GM23338 (cell line): ENCODE measurements at regions not wholly inside any gene's neighbourhood (a gene's known extent, or its start where the extent isn't known, plus 50 kb on each side); places are given as distances from the start of the nearest gene placed in this dataset.

Source experiments
- CREB1 ChIP-seq: fragments of 250-450 bp; sonication (Bioruptor Pico); IDR thresholded peaks from 2 replicates; pipeline ENCODE4 v1.5.0; 2020; ENCODE audit warnings: low read depth, mild to moderate bottlenecking, moderate library complexity
- ETS1 ChIP-seq: IDR thresholded peaks from 2 replicates; pipeline ENCODE4 v1.6.1; 2016; ENCODE audit warnings: antibody characterized with exemption
- EZH2 ChIP-seq: fragments of 200-600 bp; sonication (generic); IDR thresholded peaks from one replicate; pipeline ENCODE4 v1.8.0; 2017; ENCODE audit warnings: antibody characterized with exemption, mild to moderate bottlenecking, low read depth; ENCODE audit not compliant: unreplicated experiment
- EZH2phosphoT487 ChIP-seq: fragments of 200-600 bp; sonication (generic); IDR thresholded peaks from one replicate; pipeline ENCODE4 v1.8.1; 2018; ENCODE audit warnings: antibody characterized with exemption; ENCODE audit not compliant: unreplicated experiment
- JUNB ChIP-seq: IDR thresholded peaks from one replicate; pipeline ENCODE4 v1.6.1; 2016; ENCODE audit warnings: antibody characterized with exemption; ENCODE audit not compliant: unreplicated experiment
- POLR2AphosphoS5 ChIP-seq: IDR thresholded peaks from 2 replicates; pipeline ENCODE4 v1.6.1; 2016; ENCODE audit warnings: antibody characterized with exemption, low read depth
- ZNF114 ChIP-seq: fragments of 250-450 bp; sonication (Bioruptor Pico); IDR thresholded peaks from 2 replicates; pipeline ENCODE4 v1.5.0; 2020; ENCODE audit warnings: mild to moderate bottlenecking, moderate library complexity
- ZNF331 ChIP-seq: fragments of 250-450 bp; sonication (Bioruptor Pico); IDR thresholded peaks from 2 replicates; pipeline ENCODE4 v1.5.0; 2020; ENCODE audit warnings: low read depth, mild to moderate bottlenecking, moderate library complexity
- TF ChIP-seq, protein P1 (sequence below), 2 experiments: fragments of 200-600 bp in 1 of 2; sonication (generic) in 1 of 2; conservative IDR thresholded peaks; 2 replicates each; pipeline versions ENCODE4 v1.5.1 to v1.6.1; 2016 to 2017; ENCODE audit warnings: antibody characterized with exemption in 2 of 2, low read depth in 2 of 2, mild to moderate bottlenecking in 2 of 2, moderate library complexity in 1 of 2
- TF ChIP-seq, protein P2 (sequence below): IDR thresholded peaks from one replicate; pipeline ENCODE4 v1.6.1; 2018; ENCODE audit warnings: antibody characterized with exemption; ENCODE audit not compliant: unreplicated experiment

- TF ChIP-seq, protein P1, sequence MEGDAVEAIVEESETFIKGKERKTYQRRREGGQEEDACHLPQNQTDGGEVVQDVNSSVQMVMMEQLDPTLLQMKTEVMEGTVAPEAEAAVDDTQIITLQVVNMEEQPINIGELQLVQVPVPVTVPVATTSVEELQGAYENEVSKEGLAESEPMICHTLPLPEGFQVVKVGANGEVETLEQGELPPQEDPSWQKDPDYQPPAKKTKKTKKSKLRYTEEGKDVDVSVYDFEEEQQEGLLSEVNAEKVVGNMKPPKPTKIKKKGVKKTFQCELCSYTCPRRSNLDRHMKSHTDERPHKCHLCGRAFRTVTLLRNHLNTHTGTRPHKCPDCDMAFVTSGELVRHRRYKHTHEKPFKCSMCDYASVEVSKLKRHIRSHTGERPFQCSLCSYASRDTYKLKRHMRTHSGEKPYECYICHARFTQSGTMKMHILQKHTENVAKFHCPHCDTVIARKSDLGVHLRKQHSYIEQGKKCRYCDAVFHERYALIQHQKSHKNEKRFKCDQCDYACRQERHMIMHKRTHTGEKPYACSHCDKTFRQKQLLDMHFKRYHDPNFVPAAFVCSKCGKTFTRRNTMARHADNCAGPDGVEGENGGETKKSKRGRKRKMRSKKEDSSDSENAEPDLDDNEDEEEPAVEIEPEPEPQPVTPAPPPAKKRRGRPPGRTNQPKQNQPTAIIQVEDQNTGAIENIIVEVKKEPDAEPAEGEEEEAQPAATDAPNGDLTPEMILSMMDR (conservative IDR thresholded peaks at IDR 0.05; ENCODE audit: low read depth in 2 of 2) = no peak
- TF ChIP-seq JUNB = no peak
- TF ChIP-seq POLR2AphosphoS5 = no peak
- TF ChIP-seq EZH2 = no peak
- TF ChIP-seq, protein P2, sequence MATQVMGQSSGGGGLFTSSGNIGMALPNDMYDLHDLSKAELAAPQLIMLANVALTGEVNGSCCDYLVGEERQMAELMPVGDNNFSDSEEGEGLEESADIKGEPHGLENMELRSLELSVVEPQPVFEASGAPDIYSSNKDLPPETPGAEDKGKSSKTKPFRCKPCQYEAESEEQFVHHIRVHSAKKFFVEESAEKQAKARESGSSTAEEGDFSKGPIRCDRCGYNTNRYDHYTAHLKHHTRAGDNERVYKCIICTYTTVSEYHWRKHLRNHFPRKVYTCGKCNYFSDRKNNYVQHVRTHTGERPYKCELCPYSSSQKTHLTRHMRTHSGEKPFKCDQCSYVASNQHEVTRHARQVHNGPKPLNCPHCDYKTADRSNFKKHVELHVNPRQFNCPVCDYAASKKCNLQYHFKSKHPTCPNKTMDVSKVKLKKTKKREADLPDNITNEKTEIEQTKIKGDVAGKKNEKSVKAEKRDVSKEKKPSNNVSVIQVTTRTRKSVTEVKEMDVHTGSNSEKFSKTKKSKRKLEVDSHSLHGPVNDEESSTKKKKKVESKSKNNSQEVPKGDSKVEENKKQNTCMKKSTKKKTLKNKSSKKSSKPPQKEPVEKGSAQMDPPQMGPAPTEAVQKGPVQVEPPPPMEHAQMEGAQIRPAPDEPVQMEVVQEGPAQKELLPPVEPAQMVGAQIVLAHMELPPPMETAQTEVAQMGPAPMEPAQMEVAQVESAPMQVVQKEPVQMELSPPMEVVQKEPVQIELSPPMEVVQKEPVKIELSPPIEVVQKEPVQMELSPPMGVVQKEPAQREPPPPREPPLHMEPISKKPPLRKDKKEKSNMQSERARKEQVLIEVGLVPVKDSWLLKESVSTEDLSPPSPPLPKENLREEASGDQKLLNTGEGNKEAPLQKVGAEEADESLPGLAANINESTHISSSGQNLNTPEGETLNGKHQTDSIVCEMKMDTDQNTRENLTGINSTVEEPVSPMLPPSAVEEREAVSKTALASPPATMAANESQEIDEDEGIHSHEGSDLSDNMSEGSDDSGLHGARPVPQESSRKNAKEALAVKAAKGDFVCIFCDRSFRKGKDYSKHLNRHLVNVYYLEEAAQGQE = no peak
- no peak for TF ChIP-seq EZH2phosphoT487
- TF ChIP-seq ZNF331 (CRISPR knock-in tag) = no peak
- TF ChIP-seq ETS1 = no peak
- no peak for TF ChIP-seq CREB1 (CRISPR knock-in tag)
- TF ChIP-seq ZNF114 (CRISPR knock-in tag) = no peak
Observed at GRCh38 chr2:8270699-8271098, 411.2 kb upstream of the ID2 start.
